SU-DHL-6 (cell line): ENCODE measurements at regions not wholly inside any gene's neighbourhood (a gene's known extent, or its start where the extent isn't known, plus 50 kb on each side); places are given as distances from the start of the nearest gene placed in this dataset.

ENCODE experiments used
- H2AFZ ChIP-seq: fragments of 200-600 bp; sonication (generic); 2 replicates; pipeline ENCODE4 v1.6.1; 2014; ENCODE audit warnings: low read depth, mild to moderate bottlenecking, moderate library complexity, mixed read lengths, antibody characterized with exemption, low read length; ENCODE audit not compliant: severe bottlenecking
- H3F3A ChIP-seq: fragments of 200-600 bp; shearing (Covaris generic); 2 replicates; pipeline ENCODE4 v1.6.0; 2016; ENCODE audit warnings: antibody characterized with exemption, mild to moderate bottlenecking; ENCODE audit not compliant: insufficient read depth
- H3K27ac ChIP-seq: fragments of 200-600 bp; sonication (generic); 2 replicates; pipeline ENCODE4 v1.5.1; 2016; ENCODE audit warnings: low read depth, mild to moderate bottlenecking, low read length, moderate library complexity, mixed read lengths
- H3K27me3 ChIP-seq: fragments of 200-600 bp; sonication (generic), shearing (Covaris generic); 2 replicates; pipeline ENCODE4 v1.6.0; 2014; ENCODE audit warnings: mild to moderate bottlenecking, low read length
- H3K36me3 ChIP-seq: fragments of 200-600 bp; sonication (generic); 2 replicates; pipeline ENCODE4 v1.6.1; 2014; ENCODE audit warnings: mild to moderate bottlenecking, low read length, mixed read lengths
- H3K4me2 ChIP-seq: fragments of 300-600, 200-600 bp; shearing (Covaris generic), sonication (generic); 2 replicates; pipeline ENCODE4 v1.6.0; 2014; ENCODE audit warnings: low read length, low read depth, mild to moderate bottlenecking; ENCODE audit not compliant: poor library complexity, severe bottlenecking
- H3K4me3 ChIP-seq: fragments of 200-600 bp; sonication (generic); 2 replicates; pipeline ENCODE4 v1.5.1; 2014; ENCODE audit warnings: antibody characterized with exemption, low read length, mild to moderate bottlenecking, mixed read lengths; ENCODE audit not compliant: insufficient read depth, poor library complexity, severe bottlenecking
- H3K79me2 ChIP-seq: fragments of 200-600 bp; sonication (generic); 2 replicates; pipeline ENCODE4 v1.6.1; 2014; ENCODE audit warnings: mild to moderate bottlenecking, low read length, moderate library complexity; ENCODE audit not compliant: insufficient read depth
- H3K9ac ChIP-seq: fragments of 200-600 bp; sonication (generic); 2 replicates; pipeline ENCODE4 v1.7.0; 2014; ENCODE audit warnings: mild to moderate bottlenecking, low read length
- H3K9me2 ChIP-seq: fragments of 200-600 bp; sonication (generic); replicated peaks from 2 replicates; pipeline ENCODE4 v1.6.1; 2014; ENCODE audit warnings: low read length; ENCODE audit not compliant: insufficient read depth
- H3K9me3 ChIP-seq: fragments of 200-600 bp; sonication (generic); 2 replicates; pipeline ENCODE4 v1.6.1; 2014; ENCODE audit warnings: low read length, mixed read lengths; ENCODE audit not compliant: insufficient read depth
- H4K20me1 ChIP-seq: fragments of 200-600 bp; sonication (generic); 2 replicates; pipeline ENCODE4 v1.6.1; 2014; ENCODE audit warnings: low read depth, mild to moderate bottlenecking, antibody characterized with exemption, low read length, moderate library complexity, mixed read lengths
- EZH2phosphoT487 ChIP-seq: fragments of 200-600 bp; sonication (generic), shearing (Covaris generic); conservative IDR thresholded peaks from 2 replicates; pipeline ENCODE4 v1.6.1; 2018; ENCODE audit warnings: mild to moderate bottlenecking, antibody characterized with exemption, low read length, moderate library complexity, mixed read lengths
- TF ChIP-seq, protein P1 (sequence below): fragments of 200-600 bp; sonication (generic); IDR thresholded peaks from one replicate; pipeline ENCODE4 v1.5.1; 2017; ENCODE audit warnings: antibody characterized with exemption, mild to moderate bottlenecking, low read length, moderate library complexity; ENCODE audit not compliant: insufficient read depth, poor library complexity, severe bottlenecking

DNA sequence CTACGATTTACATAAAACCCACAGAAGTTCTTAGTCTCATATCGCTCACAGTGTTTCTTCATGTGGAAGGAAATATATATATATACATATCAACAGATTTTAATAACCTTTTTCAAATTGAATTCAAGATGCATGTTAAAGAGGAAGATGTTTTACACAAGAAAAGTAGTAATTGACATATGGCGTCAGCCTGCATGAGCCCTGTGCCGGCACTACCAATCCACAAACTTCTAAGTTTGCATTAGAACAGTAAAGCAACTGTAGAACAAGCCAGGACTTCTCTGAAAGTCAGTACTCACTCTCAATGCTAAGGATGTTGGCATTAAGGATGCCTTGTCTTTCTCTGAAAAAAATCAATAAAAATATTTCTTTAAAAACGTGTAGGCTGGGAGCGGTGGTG is 441.3 kb upstream of the SMIM31 start:
- no peaks in the 10 kb centered on the region for H3K36me3 ChIP-seq
- H3K9me3 ChIP-seq, result no peaks in the 10 kb centered on the region
- H3K9me2 ChIP-seq, result no peaks in the 10 kb centered on the region
- no peaks in the 10 kb centered on the region for H3K79me2 ChIP-seq
- H3K4me3 ChIP-seq, result no peak overlapping the region
- no peak overlapping the region for H3K9ac ChIP-seq
- no peaks in the 10 kb centered on the region for H3F3A ChIP-seq
- no peak overlapping the region for H2AFZ ChIP-seq
- H3K4me2 ChIP-seq, result no peak overlapping the region
- no peaks in the 10 kb centered on the region for H3K27me3 ChIP-seq
- no peak for TF ChIP-seq EZH2phosphoT487
- TF ChIP-seq, protein P1, sequence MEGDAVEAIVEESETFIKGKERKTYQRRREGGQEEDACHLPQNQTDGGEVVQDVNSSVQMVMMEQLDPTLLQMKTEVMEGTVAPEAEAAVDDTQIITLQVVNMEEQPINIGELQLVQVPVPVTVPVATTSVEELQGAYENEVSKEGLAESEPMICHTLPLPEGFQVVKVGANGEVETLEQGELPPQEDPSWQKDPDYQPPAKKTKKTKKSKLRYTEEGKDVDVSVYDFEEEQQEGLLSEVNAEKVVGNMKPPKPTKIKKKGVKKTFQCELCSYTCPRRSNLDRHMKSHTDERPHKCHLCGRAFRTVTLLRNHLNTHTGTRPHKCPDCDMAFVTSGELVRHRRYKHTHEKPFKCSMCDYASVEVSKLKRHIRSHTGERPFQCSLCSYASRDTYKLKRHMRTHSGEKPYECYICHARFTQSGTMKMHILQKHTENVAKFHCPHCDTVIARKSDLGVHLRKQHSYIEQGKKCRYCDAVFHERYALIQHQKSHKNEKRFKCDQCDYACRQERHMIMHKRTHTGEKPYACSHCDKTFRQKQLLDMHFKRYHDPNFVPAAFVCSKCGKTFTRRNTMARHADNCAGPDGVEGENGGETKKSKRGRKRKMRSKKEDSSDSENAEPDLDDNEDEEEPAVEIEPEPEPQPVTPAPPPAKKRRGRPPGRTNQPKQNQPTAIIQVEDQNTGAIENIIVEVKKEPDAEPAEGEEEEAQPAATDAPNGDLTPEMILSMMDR, result no peak
- H4K20me1 ChIP-seq, result no peaks in the 10 kb centered on the region
- H3K27ac ChIP-seq, result no peak overlapping the region

DNA sequence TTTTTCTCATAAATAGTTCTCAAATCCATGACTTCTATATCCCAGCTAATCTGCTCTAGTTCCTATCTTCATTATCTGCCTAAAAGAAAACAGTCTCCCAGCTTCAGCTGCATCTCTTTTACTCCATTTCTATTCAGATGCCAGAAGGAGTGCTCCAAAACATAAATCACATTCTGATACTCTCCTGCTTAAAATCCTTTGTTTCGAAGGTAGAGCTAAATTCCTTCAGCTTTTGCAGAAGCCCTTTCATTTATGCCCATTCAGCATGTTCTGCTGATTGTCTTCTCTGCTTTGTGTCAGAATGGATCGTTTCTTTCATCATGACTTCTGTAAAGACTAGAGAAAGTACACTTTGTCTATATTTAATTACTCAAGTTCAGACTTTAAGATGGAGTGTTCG is 440.1 kb upstream of the SMIM31 start:
- no peaks in the 10 kb centered on the region for H3K9me2 ChIP-seq
- no peak overlapping the region for H2AFZ ChIP-seq
- TF ChIP-seq, protein P1, result no peak
- TF ChIP-seq EZH2phosphoT487, result no peak
- H3K9me3 ChIP-seq, result no peaks in the 10 kb centered on the region
- no peak overlapping the region for H3K9ac ChIP-seq
- H3K27me3 ChIP-seq, result no peaks in the 10 kb centered on the region
- H3K27ac ChIP-seq, result no peak overlapping the region
- no peaks in the 10 kb centered on the region for H4K20me1 ChIP-seq
- no peaks in the 10 kb centered on the region for H3F3A ChIP-seq
- no peak overlapping the region for H3K4me2 ChIP-seq
- no peak overlapping the region for H3K4me3 ChIP-seq
- no peaks in the 10 kb centered on the region for H3K79me2 ChIP-seq
- no peaks in the 10 kb centered on the region for H3K36me3 ChIP-seq

DNA sequence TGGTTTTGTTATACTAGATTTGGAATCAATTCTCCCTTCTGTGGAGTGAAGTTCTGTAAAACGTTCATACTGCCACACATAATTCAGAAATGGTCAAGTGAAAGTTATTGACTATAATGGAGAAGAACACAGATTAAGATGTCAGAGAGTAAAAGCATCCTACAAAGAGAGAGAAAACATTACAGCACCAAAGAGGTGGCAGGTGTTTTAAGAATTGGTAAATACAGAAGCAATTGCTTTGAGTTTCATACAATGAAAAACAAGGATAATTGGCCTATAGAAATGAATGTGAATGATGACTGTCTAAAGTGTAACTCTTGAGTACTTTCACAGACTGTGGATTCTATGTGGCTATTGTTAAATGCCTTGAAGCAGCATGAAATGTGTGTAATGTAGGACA is 435.6 kb upstream of the SMIM31 start:
- Histone ChIP-seq H3K4me2 (no peak overlapping the region), H3K9me2 (no peaks in the 10 kb centered on the region), H2AFZ (no peak overlapping the region), H3K27me3 (no peaks in the 10 kb centered on the region), H3K9me3 (no peaks in the 10 kb centered on the region), H4K20me1 (no peaks in the 10 kb centered on the region), H3F3A (no peaks in the 10 kb centered on the region), H3K9ac (no peak overlapping the region), H3K79me2 (no peaks in the 10 kb centered on the region), H3K4me3 (no peak overlapping the region), H3K36me3 (no peaks in the 10 kb centered on the region), H3K27ac (no peak overlapping the region)
- no peak for TF ChIP-seq EZH2phosphoT487
- TF ChIP-seq, protein P1, result no peak

DNA sequence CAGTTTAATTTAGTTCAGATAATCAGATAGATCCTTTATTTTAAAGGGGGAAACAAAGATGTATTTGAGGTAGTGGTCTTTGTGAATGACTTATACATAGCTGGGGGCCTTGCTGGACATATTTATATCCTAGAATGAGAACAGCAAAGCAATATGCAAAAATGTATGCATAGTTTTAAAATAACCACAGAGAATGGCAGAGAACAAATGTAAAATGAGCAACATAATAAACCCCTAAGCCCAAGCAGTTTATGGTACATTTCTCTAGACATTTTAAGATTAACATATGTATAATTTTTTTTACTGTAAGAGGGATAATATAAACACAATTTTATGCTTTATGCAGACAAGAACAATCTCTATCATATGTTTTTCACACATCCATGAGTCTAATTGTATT is 434.2 kb upstream of the SMIM31 start:
- H4K20me1 ChIP-seq, result no peaks in the 10 kb centered on the region
- H3K36me3 ChIP-seq, result no peaks in the 10 kb centered on the region
- no peaks in the 10 kb centered on the region for H3K9me2 ChIP-seq
- no peak overlapping the region for H3K4me2 ChIP-seq
- no peaks in the 10 kb centered on the region for H3K27me3 ChIP-seq
- no peak overlapping the region for H3K27ac ChIP-seq
- H3K79me2 ChIP-seq, result no peaks in the 10 kb centered on the region
- H2AFZ ChIP-seq, result no peak overlapping the region
- TF ChIP-seq, protein P1, result no peak
- no peak for TF ChIP-seq EZH2phosphoT487
- H3K9ac ChIP-seq, result no peak overlapping the region
- H3K4me3 ChIP-seq, result no peak overlapping the region
- H3F3A ChIP-seq, result no peaks in the 10 kb centered on the region
- no peaks in the 10 kb centered on the region for H3K9me3 ChIP-seq
